A673 (cell line): ENCODE measurements at regions not wholly inside any gene's neighbourhood (a gene's known extent, or its start where the extent isn't known, plus 50 kb on each side); places are given as distances from the start of the nearest gene placed in this dataset.

ENCODE experiments used
- CTCF ChIP-seq: fragments of 300-800, 200-600 bp; sonication (generic); conservative IDR thresholded peaks from 2 replicates; pipeline ENCODE4 v1.5.1; 2017; ENCODE audit warnings: low read depth, mild to moderate bottlenecking, antibody characterized with exemption, low read length, moderate library complexity, mixed read lengths
- EZH2 ChIP-seq: fragments of 200-600 bp; sonication (generic); IDR thresholded peaks from 2 replicates; pipeline ENCODE4 v1.6.1; 2017; ENCODE audit warnings: borderline replicate concordance, low read depth, mild to moderate bottlenecking, mixed read lengths, antibody characterized with exemption, low read length; ENCODE audit not compliant: poor library complexity, severe bottlenecking

- TF ChIP-seq CTCF (no peak), EZH2 (no peak)
Observed at GRCh38 chr20:54398814-54399213, 76.6 kb upstream of the DOK5 start.
